ENCODE measurements at regions not wholly inside any gene's neighbourhood (a gene's known extent, or its start where the extent isn't known, plus 50 kb on each side); places are given as distances from the start of the nearest gene placed in this dataset.

GRCh38 chr14:53381895-53382294, 228.8 kb upstream of the DDHD1 start:
- no peak overlapping the region for H3K4me3 Mint-ChIP-seq
- no peaks in the 10 kb centered on the region for H3K4me1 Mint-ChIP-seq
- no peak overlapping the region for H3K27ac Mint-ChIP-seq
- H3K9me3 Mint-ChIP-seq, result no peaks in the 10 kb centered on the region
- H3K27me3 Mint-ChIP-seq (ENCODE audit: low read depth, poor library complexity), result no peaks in the 10 kb centered on the region
- H3K36me3 Mint-ChIP-seq (ENCODE audit: low read depth), result no peaks in the 10 kb centered on the region
- DNase-seq, result no peak
- TF ChIP-seq CTCF (IDR thresholded peaks at IDR 0.05), result no peak

- Mint-ChIP-seq H3K4me1 (no peaks in the 10 kb centered on the region), H3K9me3 (no peaks in the 10 kb centered on the region), H3K27me3 (ENCODE audit: low read depth, poor library complexity) (no peaks in the 10 kb centered on the region), H3K27ac (no peak overlapping the region), H3K36me3 (ENCODE audit: low read depth) (no peaks in the 10 kb centered on the region), H3K4me3 (no peak overlapping the region)
- TF ChIP-seq CTCF (IDR thresholded peaks at IDR 0.05), result no peak
- no peak for DNase-seq
Observed at GRCh38 chr14:53380867-53381225, 227.7 kb upstream of the DDHD1 start.

- no peaks in the 10 kb centered on the region for H3K4me1 Mint-ChIP-seq
- no peaks in the 10 kb centered on the region for H3K27me3 Mint-ChIP-seq (ENCODE audit: low read depth, poor library complexity)
- DNase-seq, result no peak
- no peaks in the 10 kb centered on the region for H3K9me3 Mint-ChIP-seq
- TF ChIP-seq CTCF (IDR thresholded peaks at IDR 0.05), result no peak
- H3K36me3 Mint-ChIP-seq (ENCODE audit: low read depth), result no peaks in the 10 kb centered on the region
- no peak overlapping the region for H3K4me3 Mint-ChIP-seq
- H3K27ac Mint-ChIP-seq, result no peak overlapping the region
Observed at GRCh38 chr14:53380052-53380866, 227.1 kb upstream of the DDHD1 start.

GRCh38 chr14:53378142-53378541, 225.0 kb upstream of the DDHD1 start:
- Mint-ChIP-seq H3K9me3 (no peaks in the 10 kb centered on the region), H3K36me3 (ENCODE audit: low read depth) (no peaks in the 10 kb centered on the region), H3K27me3 (ENCODE audit: low read depth, poor library complexity) (no peaks in the 10 kb centered on the region), H3K27ac (no peak overlapping the region), H3K4me1 (peaks cover 14% of the 10 kb centered on the region), H3K4me3 (no peak overlapping the region)
- TF ChIP-seq CTCF (IDR thresholded peaks at IDR 0.05), result no peak
- DNase-seq, result no peak

- no peaks in the 10 kb centered on the region for H3K9me3 Mint-ChIP-seq
- H3K4me1 Mint-ChIP-seq, result peaks cover 22% of the 10 kb centered on the region
- no peak overlapping the region for H3K27ac Mint-ChIP-seq
- no peak for DNase-seq
- no peaks in the 10 kb centered on the region for H3K27me3 Mint-ChIP-seq (ENCODE audit: low read depth, poor library complexity)
- no peak for TF ChIP-seq CTCF (IDR thresholded peaks at IDR 0.05)
- no peaks in the 10 kb centered on the region for H3K36me3 Mint-ChIP-seq (ENCODE audit: low read depth)
- H3K4me3 Mint-ChIP-seq, result no peak overlapping the region
Observed at GRCh38 chr14:53376064-53376463, 222.9 kb upstream of the DDHD1 start.

- Mint-ChIP-seq H3K4me1 (peaks cover 22% of the 10 kb centered on the region), H3K4me3 (no peak overlapping the region), H3K9me3 (no peaks in the 10 kb centered on the region), H3K36me3 (ENCODE audit: low read depth) (no peaks in the 10 kb centered on the region), H3K27me3 (ENCODE audit: low read depth, poor library complexity) (no peaks in the 10 kb centered on the region), H3K27ac (no peak overlapping the region)
- no peak for DNase-seq
- TF ChIP-seq CTCF (IDR thresholded peaks at IDR 0.05), result no peak
Observed at GRCh38 chr14:53375599-53375998, 222.5 kb upstream of the DDHD1 start.
